Fibroblast of pulmonary artery (primary cell): ENCODE measurements at regions not wholly inside any gene's neighbourhood (a gene's known extent, or its start where the extent isn't known, plus 50 kb on each side); places are given as distances from the start of the nearest gene placed in this dataset.

Experiments
- DNase-seq: peaks from one replicate; pipeline ENCODE4 v3.0.0-alpha.2; 2010; ENCODE audit warnings: low read depth
- H3K4me3 ChIP-seq: replicated peaks from 2 replicates; pipeline ENCODE4 v1.5.1; 2011; ENCODE audit warnings: low read depth, mild to moderate bottlenecking, control low read depth, low read length, moderate library complexity
- CTCF ChIP-seq: IDR thresholded peaks from 2 replicates; pipeline ENCODE4 v1.5.1; 2011; ENCODE audit warnings: mild to moderate bottlenecking, control low read depth, low read length, inconsistent platforms; ENCODE audit errors: missing control alignments

- no peak overlapping the region for H3K4me3 ChIP-seq
- no peak for DNase-seq
- no peak for TF ChIP-seq CTCF
Observed at GRCh38 chr22:27610863-27611786, 190.4 kb downstream of the MN1 start.

- H3K4me3 ChIP-seq, result no peak overlapping the region
- no peak for DNase-seq
- no peak for TF ChIP-seq CTCF
Observed at GRCh38 chr22:27612115-27612514, 189.4 kb downstream of the MN1 start.

- no peak for DNase-seq
- TF ChIP-seq CTCF, result no peak
- H3K4me3 ChIP-seq, result no peak overlapping the region
Observed at GRCh38 chr22:27613099-27614005, 188.2 kb downstream of the MN1 start.

DNA sequence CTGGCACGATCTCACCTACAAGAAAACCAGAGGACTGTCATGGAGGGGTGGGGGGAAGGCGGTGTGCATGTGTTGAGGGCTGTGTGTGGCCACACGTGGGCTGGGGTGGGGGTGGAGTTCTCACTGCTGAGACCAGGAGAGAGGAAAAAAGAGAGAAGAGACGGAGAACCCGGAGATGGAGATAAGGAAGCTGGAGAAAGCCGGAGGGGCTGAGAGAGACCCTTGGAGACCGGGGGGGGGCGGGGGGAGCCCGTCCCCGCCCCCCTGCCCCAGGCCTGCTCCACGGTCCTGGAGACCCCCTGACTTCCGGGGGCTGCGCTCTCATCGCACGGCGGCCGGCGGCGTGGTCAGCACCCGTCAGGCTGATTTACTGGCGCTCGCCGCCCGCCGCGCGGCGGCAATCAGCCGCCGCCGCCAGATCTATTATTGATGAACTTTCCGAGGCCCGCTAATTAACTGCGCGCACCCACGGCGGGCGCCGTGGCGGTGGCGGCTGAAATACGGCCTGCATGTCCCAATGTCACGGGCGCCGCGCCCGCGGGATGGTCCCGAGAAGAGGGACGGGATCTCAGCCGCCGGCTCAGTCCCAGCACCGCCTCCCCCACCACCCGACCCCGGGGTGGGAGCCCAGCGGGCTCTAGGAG lies 187.4 kb downstream of the MN1 start:
- TF ChIP-seq CTCF, result no peak
- H3K4me3 ChIP-seq, result peak overlapping the region; percentile 12
- DNase-seq, result no peak

DNA sequence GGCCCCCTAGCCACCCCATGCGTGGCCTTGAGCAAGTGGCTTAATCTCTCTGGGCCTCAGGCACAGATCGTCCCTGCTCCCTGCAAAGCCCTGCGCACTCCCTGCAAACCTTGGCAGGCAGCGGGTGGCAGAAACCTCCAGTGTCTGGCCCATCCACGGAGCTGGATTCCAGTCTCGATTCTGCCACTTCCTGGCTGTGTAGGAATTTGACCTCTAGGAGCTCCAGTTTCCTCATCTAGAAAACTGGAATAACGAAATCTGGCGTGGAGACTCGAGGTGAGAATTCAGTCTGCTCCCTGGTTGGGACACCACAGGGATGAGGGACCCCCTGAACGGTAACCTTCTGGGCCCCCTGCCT lies 186.9 kb downstream of the MN1 start:
- no peak overlapping the region for H3K4me3 ChIP-seq
- no peak for DNase-seq
- no peak for TF ChIP-seq CTCF

DNA sequence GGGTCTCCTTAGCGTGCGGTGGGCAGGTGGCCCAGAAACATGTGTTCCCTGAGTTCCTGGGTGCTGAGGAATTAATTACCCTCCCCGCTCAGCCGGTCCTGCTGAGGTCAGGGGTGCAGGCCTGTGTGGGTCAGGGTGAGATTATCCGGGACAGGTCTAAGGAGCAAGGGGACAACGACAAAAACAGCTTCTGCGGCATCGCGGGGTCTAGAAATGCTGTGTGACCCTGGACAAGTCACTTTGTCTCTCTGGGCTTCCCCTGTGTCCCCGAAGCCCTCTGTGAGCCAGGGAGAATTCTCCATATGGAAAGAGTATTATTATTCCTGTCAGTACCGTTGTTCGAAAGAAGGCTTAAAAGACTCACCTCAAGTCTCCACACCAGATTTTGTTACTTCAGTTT lies 186.1 kb downstream of the MN1 start:
- DNase-seq, result no peak
- no peak overlapping the region for H3K4me3 ChIP-seq

More for the DNA sequence above, 186.1 kb downstream of the MN1 start:
- no peak for TF ChIP-seq CTCF
